HG03469 (cell line): ENCODE measurements at regions not wholly inside any gene's neighbourhood (a gene's known extent, or its start where the extent isn't known, plus 50 kb on each side); places are given as distances from the start of the nearest gene placed in this dataset.

Experiments
- ATAC-seq: cut with Tn5 transposase; IDR thresholded peaks from one replicate; pipeline ENCODE4 v1.9.1; 2021; ENCODE audit warnings: mild to moderate bottlenecking, moderate library complexity, moderate number of reproducible peaks; ENCODE audit not compliant: unreplicated experiment

- no peak for ATAC-seq
These were observed 296.7 kb downstream of the SAMD5 start for GRCh38 chr6:147805155-147805554.

- ATAC-seq = no peak
These were observed 298.2 kb downstream of the SAMD5 start for GRCh38 chr6:147806697-147807096.

- ATAC-seq = no peak
These were observed 300.1 kb downstream of the SAMD5 start for GRCh38 chr6:147808640-147809039.

GRCh38 chr6:147811913-147812629 is 303.6 kb downstream of the SAMD5 start:
- ATAC-seq = no peak

GRCh38 chr6:147817042-147817689 is 308.7 kb downstream of the SAMD5 start:
- ATAC-seq = no peak

GRCh38 chr6:147820520-147820919 is 312.0 kb downstream of the SAMD5 start:
- ATAC-seq = no peak

GRCh38 chr6:147821295-147821897 is 312.9 kb downstream of the SAMD5 start:
- no peak for ATAC-seq

GRCh38 chr6:147823936-147824335 is 315.4 kb downstream of the SAMD5 start:
- no peak for ATAC-seq

GRCh38 chr6:147825848-147826247 is 317.4 kb downstream of the SAMD5 start:
- no peak for ATAC-seq

- ATAC-seq = no peak
These were observed 318.2 kb downstream of the SAMD5 start for GRCh38 chr6:147826698-147827097.

GRCh38 chr6:147829418-147829817 is 320.9 kb downstream of the SAMD5 start:
- ATAC-seq = no peak

- no peak for ATAC-seq
These were observed 321.3 kb downstream of the SAMD5 start for GRCh38 chr6:147829835-147830234.

- ATAC-seq = no peak
These were observed 322.9 kb downstream of the SAMD5 start for GRCh38 chr6:147831356-147831755.

GRCh38 chr6:147833607-147834006 is 325.1 kb downstream of the SAMD5 start:
- ATAC-seq = no peak

- ATAC-seq = no peak
These were observed 325.7 kb downstream of the SAMD5 start for GRCh38 chr6:147834084-147834776.

GRCh38 chr6:147837540-147837939 is 329.1 kb downstream of the SAMD5 start:
- ATAC-seq = no peak

GRCh38 chr6:147839708-147840610 is 331.5 kb downstream of the SAMD5 start:
- ATAC-seq = no peak

GRCh38 chr6:147841547-147842148 is 333.2 kb downstream of the SAMD5 start:
- no peak for ATAC-seq

- no peak for ATAC-seq
These were observed 341.2 kb downstream of the SAMD5 start for GRCh38 chr6:147849401-147850330.
